Panc1 (cell line): ENCODE measurements at regions not wholly inside any gene's neighbourhood (a gene's known extent, or its start where the extent isn't known, plus 50 kb on each side); places are given as distances from the start of the nearest gene placed in this dataset.

Experiments used
- POLR2AphosphoS5 ChIP-seq: IDR thresholded peaks from 2 replicates; pipeline ENCODE4 v1.6.1; 2012; ENCODE audit warnings: mild to moderate bottlenecking, low read depth, low read length, moderate library complexity
- TCF7L2 ChIP-seq: IDR thresholded peaks from 2 replicates; pipeline ENCODE4 v1.6.1; 2011; ENCODE audit warnings: mild to moderate bottlenecking, low read depth, low read length, inconsistent platforms
- TF ChIP-seq, protein P1 (sequence below): fragments of 450-650 bp; IDR thresholded peaks from 2 replicates; pipeline ENCODE4 v1.5.1; 2017; ENCODE audit warnings: mild to moderate bottlenecking
- TF ChIP-seq, protein P2 (sequence below), 2 experiments: IDR thresholded peaks; 2 replicates each; pipeline ENCODE4 v1.6.1; 2011 to 2012; ENCODE audit warnings: low read depth in 2 of 2, control low read depth in 1 of 2, low read length in 1 of 2, mild to moderate bottlenecking in 1 of 2, moderate library complexity in 1 of 2; ENCODE audit not compliant: insufficient read depth in 1 of 2

DNA sequence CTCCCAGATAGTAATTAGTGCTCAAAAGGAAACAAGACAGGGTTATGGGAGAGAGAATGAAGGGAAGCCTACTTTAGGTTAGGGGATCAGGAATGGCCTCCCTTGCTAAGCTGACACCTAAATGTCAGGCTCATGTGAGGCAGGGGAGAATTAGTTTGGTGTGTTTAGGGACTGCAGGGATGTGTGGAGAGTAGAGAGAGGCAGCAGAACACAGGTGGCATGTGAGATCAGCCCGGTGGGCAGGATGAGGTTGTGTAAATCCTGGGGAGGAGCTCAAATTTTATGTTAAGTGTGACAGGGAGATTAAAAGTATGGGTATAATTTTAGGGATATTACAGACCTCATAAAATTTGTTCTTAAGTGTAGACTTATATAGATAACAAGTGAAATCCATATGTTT lies 56.2 kb upstream of the ZNF438 start:
- TF ChIP-seq, protein P1, sequence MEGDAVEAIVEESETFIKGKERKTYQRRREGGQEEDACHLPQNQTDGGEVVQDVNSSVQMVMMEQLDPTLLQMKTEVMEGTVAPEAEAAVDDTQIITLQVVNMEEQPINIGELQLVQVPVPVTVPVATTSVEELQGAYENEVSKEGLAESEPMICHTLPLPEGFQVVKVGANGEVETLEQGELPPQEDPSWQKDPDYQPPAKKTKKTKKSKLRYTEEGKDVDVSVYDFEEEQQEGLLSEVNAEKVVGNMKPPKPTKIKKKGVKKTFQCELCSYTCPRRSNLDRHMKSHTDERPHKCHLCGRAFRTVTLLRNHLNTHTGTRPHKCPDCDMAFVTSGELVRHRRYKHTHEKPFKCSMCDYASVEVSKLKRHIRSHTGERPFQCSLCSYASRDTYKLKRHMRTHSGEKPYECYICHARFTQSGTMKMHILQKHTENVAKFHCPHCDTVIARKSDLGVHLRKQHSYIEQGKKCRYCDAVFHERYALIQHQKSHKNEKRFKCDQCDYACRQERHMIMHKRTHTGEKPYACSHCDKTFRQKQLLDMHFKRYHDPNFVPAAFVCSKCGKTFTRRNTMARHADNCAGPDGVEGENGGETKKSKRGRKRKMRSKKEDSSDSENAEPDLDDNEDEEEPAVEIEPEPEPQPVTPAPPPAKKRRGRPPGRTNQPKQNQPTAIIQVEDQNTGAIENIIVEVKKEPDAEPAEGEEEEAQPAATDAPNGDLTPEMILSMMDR, result no peak
- TF ChIP-seq POLR2AphosphoS5 (no peak), TCF7L2 (no peak)
- TF ChIP-seq, protein P2, sequence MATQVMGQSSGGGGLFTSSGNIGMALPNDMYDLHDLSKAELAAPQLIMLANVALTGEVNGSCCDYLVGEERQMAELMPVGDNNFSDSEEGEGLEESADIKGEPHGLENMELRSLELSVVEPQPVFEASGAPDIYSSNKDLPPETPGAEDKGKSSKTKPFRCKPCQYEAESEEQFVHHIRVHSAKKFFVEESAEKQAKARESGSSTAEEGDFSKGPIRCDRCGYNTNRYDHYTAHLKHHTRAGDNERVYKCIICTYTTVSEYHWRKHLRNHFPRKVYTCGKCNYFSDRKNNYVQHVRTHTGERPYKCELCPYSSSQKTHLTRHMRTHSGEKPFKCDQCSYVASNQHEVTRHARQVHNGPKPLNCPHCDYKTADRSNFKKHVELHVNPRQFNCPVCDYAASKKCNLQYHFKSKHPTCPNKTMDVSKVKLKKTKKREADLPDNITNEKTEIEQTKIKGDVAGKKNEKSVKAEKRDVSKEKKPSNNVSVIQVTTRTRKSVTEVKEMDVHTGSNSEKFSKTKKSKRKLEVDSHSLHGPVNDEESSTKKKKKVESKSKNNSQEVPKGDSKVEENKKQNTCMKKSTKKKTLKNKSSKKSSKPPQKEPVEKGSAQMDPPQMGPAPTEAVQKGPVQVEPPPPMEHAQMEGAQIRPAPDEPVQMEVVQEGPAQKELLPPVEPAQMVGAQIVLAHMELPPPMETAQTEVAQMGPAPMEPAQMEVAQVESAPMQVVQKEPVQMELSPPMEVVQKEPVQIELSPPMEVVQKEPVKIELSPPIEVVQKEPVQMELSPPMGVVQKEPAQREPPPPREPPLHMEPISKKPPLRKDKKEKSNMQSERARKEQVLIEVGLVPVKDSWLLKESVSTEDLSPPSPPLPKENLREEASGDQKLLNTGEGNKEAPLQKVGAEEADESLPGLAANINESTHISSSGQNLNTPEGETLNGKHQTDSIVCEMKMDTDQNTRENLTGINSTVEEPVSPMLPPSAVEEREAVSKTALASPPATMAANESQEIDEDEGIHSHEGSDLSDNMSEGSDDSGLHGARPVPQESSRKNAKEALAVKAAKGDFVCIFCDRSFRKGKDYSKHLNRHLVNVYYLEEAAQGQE (IDR thresholded peaks at IDR 0.05; ENCODE audit: insufficient read depth in 1 of 2, low read depth in 2 of 2, low read length in 1 of 2), result no peak
